ENCODE measurements at regions not wholly inside any gene's neighbourhood (a gene's known extent, or its start where the extent isn't known, plus 50 kb on each side); places are given as distances from the start of the nearest gene placed in this dataset.

DNA sequence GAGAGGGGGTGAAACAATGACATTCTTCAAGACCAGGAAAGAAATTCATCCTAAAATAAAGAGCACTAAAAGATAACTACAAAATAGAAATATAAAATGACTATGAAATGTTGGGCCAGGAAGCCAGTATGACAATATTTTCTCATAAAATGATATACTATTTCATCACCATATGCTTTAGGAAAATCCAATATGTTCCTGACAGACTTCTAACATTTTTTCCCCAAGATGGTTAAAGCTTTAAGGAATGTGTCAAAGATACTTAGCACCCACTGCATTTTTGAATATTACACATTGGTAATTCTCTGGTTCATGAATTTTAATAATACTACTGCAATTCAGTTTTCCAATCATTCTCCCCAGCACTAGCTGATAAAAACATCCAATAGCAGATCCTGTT is 87.7 kb upstream of the PLEKHG7 start:
- no peak for DNase-seq (ENCODE audit: low read depth in 2 of 2, low spot score in 1 of 2)

DNA sequence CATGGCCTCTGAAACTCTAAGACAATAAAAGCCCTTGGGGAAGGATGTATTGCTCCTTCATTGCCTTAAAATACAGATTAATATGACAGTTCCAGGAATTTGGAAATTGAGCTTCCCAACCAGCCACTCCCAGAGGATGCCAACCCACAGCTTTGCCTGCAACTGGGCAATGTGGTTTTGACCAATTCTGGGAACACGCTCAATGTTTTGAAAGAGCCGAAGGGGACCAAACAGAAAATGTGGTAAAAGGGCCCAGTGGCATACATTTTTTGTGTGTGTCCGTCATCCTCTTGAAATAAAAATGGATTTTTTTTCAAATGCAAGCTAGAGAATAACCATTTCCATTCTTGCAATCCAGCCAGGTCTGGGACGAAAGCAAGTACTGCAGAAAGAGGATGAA is 88.3 kb upstream of the PLEKHG7 start:
- DNase-seq (ENCODE audit: low read depth in 2 of 2, low spot score in 1 of 2), result no peak

DNA sequence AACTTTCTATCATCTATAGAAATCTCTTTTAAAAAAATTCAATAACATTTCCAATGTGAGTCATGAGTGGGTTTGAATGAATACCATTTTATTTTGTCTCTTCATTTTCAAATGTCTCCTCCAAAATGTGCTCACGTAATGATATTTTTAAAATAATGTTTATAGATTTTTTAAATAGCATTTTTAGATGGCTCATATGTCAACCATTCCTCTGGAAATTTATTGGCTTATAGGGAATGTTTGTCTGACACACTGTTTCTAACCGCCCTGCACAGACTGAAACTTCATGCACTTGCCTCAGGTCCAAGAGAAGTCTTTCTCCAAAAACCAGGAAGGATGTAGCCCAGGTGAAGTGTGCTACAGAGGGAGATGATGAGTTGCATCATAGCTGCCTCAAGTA is 88.8 kb upstream of the PLEKHG7 start:
- no peak for DNase-seq (ENCODE audit: low read depth in 2 of 2, low spot score in 1 of 2)

DNA sequence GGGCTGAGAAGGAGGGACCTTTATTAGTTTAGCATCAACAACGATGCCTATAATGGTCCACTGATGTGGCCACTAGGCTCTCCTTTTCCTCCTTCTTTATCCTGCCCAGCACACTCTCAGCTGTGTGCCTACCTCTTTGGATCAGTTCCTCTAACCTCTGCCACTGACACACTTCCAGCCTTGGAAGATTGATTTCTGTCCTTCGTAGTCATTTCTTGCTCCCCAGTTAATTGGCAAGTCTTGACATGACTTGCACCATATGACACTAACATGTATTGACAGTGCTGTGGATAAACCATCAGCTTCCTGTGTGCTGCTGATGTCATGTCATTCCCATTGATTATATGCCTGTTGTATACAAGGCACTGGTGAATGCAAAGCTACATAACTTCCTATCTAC is 90.2 kb upstream of the PLEKHG7 start:
- DNase-seq (ENCODE audit: low read depth in 2 of 2, low spot score in 1 of 2), result no peak

DNA sequence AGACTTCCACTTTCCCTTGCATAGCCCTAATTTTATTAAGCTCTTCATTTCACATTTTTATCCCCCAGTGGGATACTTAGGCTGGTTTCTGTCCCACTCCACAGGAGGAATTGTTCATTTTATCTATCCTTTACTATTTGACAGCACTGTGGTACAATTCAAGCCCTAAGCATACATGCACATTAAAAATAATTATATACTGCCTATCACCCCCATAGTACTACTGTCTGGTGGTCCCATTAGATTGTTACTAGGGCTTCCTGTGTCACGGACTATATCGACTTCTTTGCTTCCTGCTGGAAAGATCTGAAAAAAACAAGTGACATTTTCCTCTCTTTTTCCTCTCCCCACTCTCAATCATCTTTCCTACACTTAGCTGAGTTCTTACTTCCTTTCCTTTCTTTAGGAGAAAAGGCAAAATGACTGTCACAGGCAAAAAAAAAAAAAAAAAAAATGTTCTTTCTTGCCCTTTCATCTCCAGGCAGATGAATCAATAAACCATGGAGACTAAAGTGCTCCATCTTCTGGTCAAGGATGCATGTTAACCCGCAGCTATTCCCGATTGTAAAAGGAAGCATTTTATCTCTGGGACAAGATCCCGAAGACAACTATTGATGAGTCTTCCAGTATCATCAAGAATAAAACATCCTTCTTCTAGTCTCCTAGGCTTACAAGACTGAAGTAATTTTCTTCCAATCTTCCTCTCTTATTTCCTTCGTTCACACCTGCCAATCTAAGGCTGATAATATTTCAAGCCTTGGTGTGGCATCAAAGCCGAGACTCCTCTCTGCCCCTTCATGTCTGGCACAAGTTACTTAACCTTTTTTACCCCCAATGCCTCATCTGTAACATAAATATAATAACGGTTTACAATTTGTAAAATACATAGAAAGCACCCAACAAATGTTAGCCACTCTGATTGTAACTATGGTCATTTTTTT is 94.4 kb upstream of the PLEKHG7 start:
- no peak for DNase-seq (ENCODE audit: low read depth in 2 of 2, low spot score in 1 of 2)

DNA sequence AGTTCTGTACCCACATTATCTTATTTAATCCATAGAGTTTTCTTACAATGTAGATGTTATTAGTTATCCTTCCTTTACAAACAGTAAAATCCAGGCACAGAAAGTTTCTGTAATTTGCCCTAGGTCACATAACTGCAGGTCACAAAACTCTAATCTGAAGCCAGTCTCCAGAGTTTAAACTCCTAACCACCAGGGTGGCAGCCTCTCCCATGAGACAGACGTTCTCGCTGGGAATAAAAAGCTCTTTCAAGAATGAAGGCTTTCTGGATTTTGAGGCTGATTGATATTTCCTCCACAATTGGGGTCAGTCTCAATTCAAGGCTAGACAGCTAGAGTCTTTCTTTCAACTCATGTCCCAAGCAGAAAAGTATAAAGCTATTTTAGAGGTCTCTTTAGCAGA is 95.8 kb upstream of the PLEKHG7 start:
- DNase-seq (ENCODE audit: low read depth in 2 of 2, low spot score in 1 of 2), result no peak

DNA sequence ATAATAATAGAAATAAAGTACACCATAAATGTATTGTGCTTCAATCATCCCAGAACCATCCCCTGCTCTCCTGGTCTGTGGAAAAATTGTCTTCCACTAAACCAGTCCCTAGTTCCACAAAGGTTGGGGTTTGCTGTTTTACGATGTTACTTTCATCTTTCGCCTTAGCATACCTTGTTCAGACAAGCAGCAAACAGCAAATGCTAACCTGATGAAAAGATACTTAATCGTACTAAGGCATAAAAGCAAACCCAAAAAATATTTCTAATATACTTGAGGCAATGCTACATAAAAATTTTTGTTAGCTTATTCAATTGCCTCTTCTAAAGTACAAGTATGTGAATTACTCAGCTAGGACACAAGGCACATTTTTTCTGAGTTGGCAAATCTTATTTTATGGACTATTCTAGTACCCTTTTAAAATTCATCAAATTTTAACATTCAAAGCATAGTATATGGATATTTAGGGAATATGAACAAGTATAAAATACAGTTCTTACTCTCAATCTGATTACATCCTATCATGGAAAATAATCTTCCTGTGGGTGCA is 97.1 kb upstream of the PLEKHG7 start:
- no peak for DNase-seq (ENCODE audit: low read depth in 2 of 2, low spot score in 1 of 2)

DNA sequence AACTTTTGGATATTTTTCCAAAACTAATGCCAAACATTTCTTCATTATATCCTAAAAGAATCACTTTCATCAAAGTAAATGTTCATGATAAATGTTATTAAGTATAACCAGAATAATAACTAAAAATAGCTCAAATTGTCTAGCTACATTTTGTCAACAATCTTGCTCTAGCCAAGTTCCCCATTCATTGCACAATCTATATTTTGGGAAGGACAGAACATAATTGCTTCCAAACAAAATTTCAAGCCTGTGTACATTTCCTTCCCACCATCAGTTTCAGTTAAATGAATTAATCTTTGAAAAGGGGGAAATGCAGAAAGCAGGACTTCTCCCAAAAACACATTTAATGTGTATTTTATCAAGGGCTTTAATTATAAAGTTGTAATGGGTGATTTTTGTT is 98.0 kb upstream of the PLEKHG7 start:
- DNase-seq (ENCODE audit: low read depth in 2 of 2, low spot score in 1 of 2), result no peak

DNA sequence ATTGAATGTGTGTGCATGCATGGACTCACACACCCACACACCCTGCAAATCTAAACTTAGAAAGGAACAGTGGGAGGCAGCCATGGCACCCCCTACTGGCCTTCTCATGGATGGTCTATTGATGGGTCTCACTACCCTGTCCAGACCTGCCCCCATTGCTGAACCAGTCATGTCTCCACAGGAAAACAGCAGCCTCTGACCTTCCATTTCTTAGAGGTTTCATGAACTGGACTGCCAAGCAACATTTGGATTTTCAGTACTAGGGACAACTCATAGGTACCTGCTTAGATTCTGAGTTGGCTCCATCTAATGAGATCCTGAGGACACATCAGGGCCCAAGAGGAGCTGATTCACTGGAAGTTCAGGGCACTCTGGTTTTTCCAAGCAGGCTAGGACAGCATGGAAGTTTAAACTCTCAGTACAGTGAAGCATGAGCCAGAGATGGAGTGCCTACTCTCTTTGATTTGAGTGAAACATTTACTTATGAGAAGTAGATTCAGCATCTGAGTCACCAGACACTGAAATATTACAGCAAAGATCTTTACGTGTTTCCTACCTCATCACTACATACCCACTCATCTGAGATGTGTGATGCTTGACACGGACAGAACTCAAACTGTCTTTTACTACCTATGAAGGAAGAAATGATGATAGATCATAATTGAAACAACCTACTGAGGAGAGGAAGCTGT is 98.9 kb upstream of the PLEKHG7 start:
- no peak for DNase-seq (ENCODE audit: low read depth in 2 of 2, low spot score in 1 of 2)

DNA sequence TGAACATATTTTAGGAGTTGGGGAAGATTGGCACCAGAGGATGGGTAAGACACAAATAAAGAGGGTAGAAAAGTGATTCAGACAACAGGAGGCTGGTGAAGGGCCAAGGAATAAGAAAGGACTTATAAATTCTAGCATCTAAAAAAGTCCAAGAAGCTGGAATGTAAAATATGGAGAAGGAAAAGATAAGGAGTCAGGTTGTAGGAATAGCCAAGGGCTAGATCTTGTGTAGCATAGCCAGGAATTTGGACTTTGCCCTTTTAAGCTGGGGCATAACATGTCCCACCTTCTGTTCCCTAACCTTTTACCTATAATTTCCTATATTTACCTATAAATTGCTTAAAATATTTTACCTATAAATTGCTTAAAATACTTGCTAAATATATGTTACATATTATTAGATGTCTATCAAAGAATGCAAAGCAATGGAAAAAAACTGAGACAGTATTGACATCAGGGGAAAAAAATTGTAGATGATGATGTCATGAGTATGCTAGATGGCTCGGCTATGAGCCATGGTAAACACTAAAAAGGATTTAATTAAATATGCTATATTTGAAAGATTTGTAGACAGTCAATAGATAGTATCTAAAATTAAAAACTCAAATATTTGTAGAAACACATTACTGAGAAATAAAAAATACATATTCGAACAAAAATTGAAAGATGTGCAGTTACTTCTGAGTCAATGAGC is 99.7 kb upstream of the PLEKHG7 start:
- DNase-seq (ENCODE audit: low read depth in 2 of 2, low spot score in 1 of 2), result no peak

DNA sequence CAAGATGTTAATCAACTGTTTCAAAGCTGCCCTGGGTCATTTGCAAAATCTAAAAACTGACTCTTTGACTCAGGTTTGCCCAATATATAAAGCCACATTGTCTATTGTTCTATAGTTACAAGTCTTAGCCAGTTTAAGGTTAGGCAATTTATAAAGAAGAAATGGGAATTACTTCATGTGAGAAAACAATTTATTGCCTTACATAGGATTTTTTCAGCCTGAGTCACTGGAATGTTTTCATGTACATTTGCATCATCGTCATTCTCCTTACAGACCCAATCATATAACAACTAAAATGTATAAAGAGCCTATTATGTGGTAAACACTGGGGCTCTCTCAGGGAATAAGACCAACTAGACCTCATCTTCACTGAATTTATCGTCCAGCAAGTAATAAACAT is 100.3 kb upstream of the PLEKHG7 start:
- DNase-seq (ENCODE audit: low read depth in 2 of 2, low spot score in 1 of 2), result no peak

DNA sequence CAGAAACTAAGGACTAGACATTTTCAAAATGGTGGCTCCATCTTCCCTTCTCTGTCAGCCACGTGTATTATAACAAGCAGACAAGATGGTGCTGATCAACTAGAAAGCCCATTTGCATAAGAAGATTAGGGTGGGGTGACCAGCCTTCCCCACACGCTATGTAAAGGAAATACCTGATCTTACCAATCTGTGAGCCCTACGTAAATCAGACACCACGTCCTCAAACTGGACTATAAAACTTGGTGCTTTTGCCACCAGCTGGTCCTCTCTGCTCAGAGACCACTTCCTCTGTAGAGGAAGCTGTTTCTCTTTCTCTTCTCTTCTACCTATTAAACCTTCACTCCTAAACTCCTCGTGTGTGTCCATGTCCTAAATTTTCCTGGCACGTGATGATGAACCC is 101.1 kb upstream of the PLEKHG7 start:
- no peak for DNase-seq (ENCODE audit: low read depth in 2 of 2, low spot score in 1 of 2)

DNA sequence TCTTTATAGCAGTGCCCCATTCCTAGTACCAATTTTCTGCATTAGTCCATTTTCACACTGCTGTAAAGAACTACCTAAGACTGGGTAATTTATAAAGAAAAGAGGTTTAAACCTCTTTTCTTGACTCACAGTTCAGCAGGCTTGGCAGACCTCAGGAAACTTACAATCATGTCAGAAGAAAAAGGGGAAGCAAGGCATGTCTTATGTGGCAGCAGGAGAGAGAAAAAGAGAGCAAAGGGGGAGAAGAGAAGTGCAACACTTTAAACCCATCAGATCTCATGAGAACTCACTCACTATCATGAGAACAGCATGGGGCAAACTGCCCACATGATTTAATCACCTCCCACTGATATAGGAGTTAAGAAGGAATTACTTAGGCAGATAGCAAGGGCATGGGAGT is 101.6 kb upstream of the PLEKHG7 start:
- DNase-seq (ENCODE audit: low read depth in 2 of 2, low spot score in 1 of 2), result no peak

DNA sequence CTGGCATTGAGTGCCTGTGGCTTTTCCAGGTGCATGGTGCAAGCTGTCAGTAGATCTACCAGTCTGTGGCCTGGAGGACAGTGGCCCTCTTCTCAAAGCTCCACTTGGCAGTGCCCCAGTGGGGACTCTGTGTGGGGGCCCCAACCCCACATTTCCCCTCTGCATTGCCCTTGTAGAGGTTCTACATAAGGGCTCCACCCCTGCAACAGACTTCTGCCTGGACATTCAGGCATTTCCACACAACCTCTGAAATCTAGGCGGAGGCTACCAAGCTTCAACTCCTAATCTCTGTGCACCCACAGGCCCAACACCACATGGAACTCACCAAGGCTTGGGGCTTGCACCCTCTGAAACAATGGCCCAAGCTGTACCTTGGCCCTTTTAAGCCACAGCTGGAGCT is 102.7 kb upstream of the PLEKHG7 start:
- no peak for DNase-seq (ENCODE audit: low read depth in 2 of 2, low spot score in 1 of 2)

DNA sequence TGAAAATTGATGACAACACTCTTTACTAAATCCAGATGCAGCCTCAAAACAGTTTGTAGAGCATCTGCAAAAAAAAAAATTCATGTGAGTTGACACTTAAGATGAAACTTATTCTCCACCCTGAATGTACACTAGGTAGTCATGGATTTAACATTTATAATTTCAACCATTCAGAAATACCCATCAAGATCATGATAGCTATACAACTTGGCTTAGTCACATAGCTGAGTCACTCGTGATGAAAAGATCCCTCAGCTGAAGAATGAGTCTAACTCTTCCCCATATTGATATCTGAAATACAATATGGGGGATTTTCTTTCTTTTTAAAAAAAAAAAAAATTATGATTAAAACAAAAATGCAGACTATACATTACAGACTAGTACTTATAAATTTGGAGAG is 104.8 kb upstream of the PLEKHG7 start:
- no peak for DNase-seq (ENCODE audit: low read depth in 2 of 2, low spot score in 1 of 2)

DNA sequence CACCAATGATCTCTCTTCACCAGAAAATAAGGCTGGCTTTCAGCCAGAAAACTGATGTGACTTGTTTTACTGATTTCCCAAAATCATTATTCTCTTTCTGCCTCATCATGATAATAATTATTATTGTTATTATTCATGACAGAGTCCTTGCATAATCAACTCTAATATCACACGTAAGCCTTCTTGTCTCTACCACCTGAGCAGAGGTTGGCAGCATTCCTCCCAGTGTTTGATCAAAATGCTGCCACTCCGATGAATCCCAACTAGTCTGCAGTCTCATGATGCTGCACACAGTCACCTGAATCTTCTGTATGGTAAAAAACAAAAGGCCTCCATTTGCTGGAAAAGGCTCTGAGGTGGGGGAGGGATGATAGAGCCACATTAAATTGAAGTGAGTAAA is 105.7 kb upstream of the PLEKHG7 start:
- no peak for DNase-seq (ENCODE audit: low read depth in 2 of 2, low spot score in 1 of 2)

DNA sequence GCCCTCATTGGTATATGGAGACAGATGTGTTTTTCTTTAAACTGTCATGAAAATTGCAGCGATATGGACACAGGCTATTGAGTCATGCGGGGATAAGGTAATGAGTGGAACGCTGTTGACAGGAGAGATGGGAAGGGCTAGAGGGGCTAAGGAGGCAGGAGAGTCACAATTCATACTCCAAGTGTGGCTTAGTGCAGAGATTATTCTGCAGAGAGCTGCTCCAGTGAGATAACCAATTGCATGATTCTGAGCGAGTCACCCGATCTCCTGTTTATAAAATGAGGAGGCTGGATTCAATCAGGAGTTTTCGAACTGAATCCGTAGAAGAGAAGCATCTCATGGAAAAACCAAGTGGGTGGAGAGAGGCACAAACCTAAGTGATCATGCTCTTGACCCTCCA is 106.4 kb upstream of the PLEKHG7 start:
- DNase-seq (ENCODE audit: low read depth in 2 of 2, low spot score in 1 of 2), result no peak

DNA sequence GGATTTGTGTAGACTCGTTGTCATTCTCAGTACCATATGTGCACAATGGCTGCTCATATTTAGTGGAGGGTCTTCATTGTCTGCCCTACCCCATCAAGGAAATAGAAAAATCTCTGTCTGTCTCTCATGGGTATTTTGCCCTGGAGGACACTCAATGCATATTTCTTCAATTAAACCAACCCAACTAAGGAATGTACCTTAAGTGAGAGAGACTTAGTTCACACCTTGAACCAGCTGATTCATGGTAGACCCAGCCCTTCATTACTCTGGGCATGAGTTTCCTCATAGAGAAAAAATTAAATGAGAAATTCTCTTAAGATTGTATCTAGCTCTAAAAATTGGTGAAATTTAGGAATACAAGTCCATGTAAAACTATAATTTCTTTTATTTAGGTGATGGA is 107.1 kb upstream of the PLEKHG7 start:
- DNase-seq (ENCODE audit: low read depth in 2 of 2, low spot score in 1 of 2), result no peak

DNA sequence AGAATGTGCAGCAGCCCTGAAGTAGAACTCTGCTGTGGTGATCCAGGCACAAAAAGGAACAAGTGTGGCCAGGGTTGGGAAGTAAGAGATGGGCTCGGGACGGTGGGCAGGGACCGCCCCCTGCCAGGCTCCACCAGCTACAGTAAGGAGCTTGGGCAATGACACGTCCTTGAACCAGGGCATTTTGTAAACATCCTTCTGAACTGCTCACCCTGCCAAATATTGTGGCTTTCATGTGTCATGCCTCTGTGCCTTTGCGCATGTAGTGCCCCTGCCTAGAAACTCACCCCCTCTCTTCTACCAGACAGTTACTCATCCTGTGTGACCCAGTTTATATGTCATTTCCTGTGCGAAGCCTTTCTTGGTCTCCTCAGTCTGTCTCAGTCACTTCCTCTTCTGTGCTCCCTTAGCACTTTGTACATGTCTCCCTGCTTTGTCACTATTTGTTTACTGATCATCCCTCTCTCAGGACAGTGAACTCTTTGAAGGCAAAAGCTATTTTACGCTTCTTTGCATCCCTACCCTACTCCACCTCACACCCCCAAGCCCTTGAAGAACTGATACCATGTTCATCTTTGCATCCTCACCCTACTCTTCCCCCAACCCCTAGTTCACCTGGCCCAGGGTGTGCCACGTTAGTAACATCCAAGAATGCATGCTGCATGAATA is 108.9 kb upstream of the PLEKHG7 start:
- peak; percentile 47 to 68 for DNase-seq (ENCODE audit: low read depth in 2 of 2, low spot score in 1 of 2)

DNA sequence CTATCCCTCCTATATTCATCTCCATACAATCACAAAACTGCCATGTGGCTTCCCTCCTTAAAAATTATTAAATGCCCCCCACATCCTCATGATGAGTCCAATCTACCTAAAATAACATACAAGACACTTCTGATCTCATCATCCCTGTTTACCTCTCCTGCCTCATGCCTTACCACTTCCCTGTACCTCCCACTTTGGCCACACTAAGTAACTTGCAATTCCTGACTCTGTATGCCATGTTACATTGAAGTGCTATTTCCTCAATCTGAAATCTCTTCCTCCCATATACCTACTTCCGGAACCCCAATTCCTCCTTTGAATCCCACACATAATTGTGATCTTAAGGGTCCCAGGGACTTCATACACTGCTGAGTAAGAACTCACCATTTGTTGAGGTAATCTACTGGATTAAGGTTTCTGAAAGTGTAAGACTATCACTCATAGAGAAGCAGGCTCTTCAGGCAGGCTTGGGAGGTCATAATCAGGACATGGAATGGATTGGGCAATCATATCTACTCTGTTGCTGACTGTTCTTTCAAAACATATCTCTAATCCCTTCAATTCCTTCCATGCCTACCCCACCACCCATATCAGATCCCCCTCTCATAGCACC is 117.6 kb upstream of the PLEKHG7 start:
- DNase-seq (ENCODE audit: low read depth in 2 of 2, low spot score in 1 of 2), result no peak

DNA sequence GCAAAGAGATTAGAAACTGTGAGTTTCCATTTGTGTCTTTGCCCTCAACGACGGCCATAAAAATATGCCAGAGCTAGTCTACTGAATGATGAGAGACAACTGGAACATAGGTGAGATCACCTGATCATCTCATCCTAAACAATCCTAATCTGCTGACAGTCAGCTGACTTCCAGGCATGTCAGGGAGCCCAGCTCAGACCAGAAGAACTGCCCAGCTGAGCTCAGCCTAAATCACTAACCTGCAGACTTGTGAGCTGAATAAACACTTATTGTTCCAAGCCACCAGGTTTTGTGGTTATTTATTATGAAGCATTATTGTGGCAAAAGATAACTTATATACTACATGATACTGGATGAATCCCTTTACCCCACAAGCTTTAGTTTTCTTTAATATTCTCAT is 118.9 kb upstream of the PLEKHG7 start:
- DNase-seq (ENCODE audit: low read depth in 2 of 2, low spot score in 1 of 2), result no peak
